DND-41 (cell line): ENCODE measurements at regions not wholly inside any gene's neighbourhood (a gene's known extent, or its start where the extent isn't known, plus 50 kb on each side); places are given as distances from the start of the nearest gene placed in this dataset.
"Not testable (repeated sequence)": the region's sequence is repeated elsewhere in the genome, so short reads cannot be mapped to it uniquely, and the experiment has no call there.

Source experiments
- ATAC-seq: fragments of 200-7000 bp; cut with Tn5 transposase; 3 replicates; pipeline ENCODE4 v1.9.1; 2021; ENCODE audit warnings: low read depth; ENCODE audit not compliant: insufficient read depth
- DNase-seq: peaks from one replicate; pipeline ENCODE4 v3.0.0-alpha.2; 2020
- H2AFZ ChIP-seq: 2 replicates; pipeline ENCODE4 v1.6.0; 2012; ENCODE audit warnings: low read depth, low read length
- H3K27ac ChIP-seq: 2 replicates; pipeline ENCODE4 v1.5.1; 2012; ENCODE audit warnings: low read length, inconsistent platforms
- H3K27me3 ChIP-seq: fragments of 200-600 bp; sonication (generic); 2 replicates; pipeline ENCODE4 v1.6.0; 2012; ENCODE audit warnings: low read length, mild to moderate bottlenecking, inconsistent platforms; ENCODE audit not compliant: insufficient read depth, poor library complexity
- H3K36me3 ChIP-seq: 2 replicates; pipeline ENCODE4 v1.5.1; 2012; ENCODE audit warnings: low read length, inconsistent platforms; ENCODE audit not compliant: insufficient read depth
- H3K4me1 ChIP-seq: 2 replicates; pipeline ENCODE4 v1.5.1; 2012; ENCODE audit warnings: mild to moderate bottlenecking, low read length; ENCODE audit not compliant: insufficient read depth
- H3K4me2 ChIP-seq: 2 replicates; pipeline ENCODE4 v1.6.0; 2012; ENCODE audit warnings: mild to moderate bottlenecking, moderate library complexity, low read length, inconsistent platforms; ENCODE audit not compliant: insufficient read depth
- H3K4me3 ChIP-seq, 2 experiments: fragments of 200-600 bp in 1 of 2; shearing (Covaris generic) in 1 of 2; 2 replicates each; pipeline ENCODE4 v1.5.1; 2012 to 2016; ENCODE audit warnings: inconsistent platforms in 2 of 2, low read length in 2 of 2, mild to moderate bottlenecking in 2 of 2, low read depth in 1 of 2, moderate library complexity in 1 of 2
- H3K79me2 ChIP-seq: 2 replicates; pipeline ENCODE4 v1.6.0; 2012; ENCODE audit warnings: low read length, inconsistent platforms; ENCODE audit not compliant: insufficient read depth
- H3K9ac ChIP-seq: 2 replicates; pipeline ENCODE4 v1.6.0; 2012; ENCODE audit warnings: low read depth, mild to moderate bottlenecking, inconsistent platforms, low read length, moderate library complexity
- H3K9me3 ChIP-seq: 2 replicates; pipeline ENCODE4 v1.5.1; 2012; ENCODE audit warnings: low read length, moderate library complexity, mild to moderate bottlenecking, inconsistent platforms; ENCODE audit not compliant: insufficient read depth, severe bottlenecking
- H4K20me1 ChIP-seq: 2 replicates; pipeline ENCODE4 v1.6.0; 2012; ENCODE audit warnings: low read length; ENCODE audit not compliant: insufficient read depth
- EZH2 ChIP-seq: IDR thresholded peaks from 3 replicates; pipeline ENCODE4 v1.6.1; 2012; ENCODE audit warnings: borderline replicate concordance, low read depth, mild to moderate bottlenecking, moderate library complexity, low read length, inconsistent platforms; ENCODE audit not compliant: severe bottlenecking
- TF ChIP-seq, protein P1 (sequence below): IDR thresholded peaks from 2 replicates; pipeline ENCODE4 v1.5.1; 2012; ENCODE audit warnings: borderline replicate concordance, low read length, moderate library complexity, mild to moderate bottlenecking; ENCODE audit not compliant: poor library complexity, severe bottlenecking; ENCODE audit errors: extremely low read depth

DNA sequence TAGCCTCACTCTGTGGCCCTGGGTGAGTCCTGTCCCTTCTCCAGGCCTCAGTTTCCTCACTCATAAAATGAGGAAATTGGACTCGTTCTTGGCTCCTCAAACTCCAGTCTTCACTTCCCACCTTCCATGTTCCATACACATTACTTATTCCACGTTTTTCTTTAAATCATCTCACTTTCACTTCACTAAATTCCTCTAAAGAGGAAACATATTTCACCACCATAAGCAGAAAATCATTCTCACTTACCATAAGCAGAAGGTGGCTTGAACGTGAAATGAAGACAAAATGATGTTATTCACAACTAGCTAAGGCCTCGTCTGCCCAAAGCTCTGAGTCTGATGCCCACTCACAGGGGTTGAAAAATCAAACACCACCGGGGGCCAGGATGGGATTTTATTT is 278.3 kb downstream of the ADGRD1 start:
- Histone ChIP-seq H3K9me3 (no peaks in the 10 kb centered on the region), H3K79me2 (no peaks in the 10 kb centered on the region), H3K4me2 (no peak overlapping the region), H3K4me3 (no peak overlapping the region), H3K27ac (no peak overlapping the region), H3K4me1 (no peaks in the 10 kb centered on the region), H2AFZ (no peak overlapping the region), H3K36me3 (no peaks in the 10 kb centered on the region), H4K20me1 (no peaks in the 10 kb centered on the region), H3K9ac (no peak overlapping the region), H3K27me3 (peaks cover 6% of the 10 kb centered on the region)
- ATAC-seq (no peak), DNase-seq (no peak)
- TF ChIP-seq, protein P1, sequence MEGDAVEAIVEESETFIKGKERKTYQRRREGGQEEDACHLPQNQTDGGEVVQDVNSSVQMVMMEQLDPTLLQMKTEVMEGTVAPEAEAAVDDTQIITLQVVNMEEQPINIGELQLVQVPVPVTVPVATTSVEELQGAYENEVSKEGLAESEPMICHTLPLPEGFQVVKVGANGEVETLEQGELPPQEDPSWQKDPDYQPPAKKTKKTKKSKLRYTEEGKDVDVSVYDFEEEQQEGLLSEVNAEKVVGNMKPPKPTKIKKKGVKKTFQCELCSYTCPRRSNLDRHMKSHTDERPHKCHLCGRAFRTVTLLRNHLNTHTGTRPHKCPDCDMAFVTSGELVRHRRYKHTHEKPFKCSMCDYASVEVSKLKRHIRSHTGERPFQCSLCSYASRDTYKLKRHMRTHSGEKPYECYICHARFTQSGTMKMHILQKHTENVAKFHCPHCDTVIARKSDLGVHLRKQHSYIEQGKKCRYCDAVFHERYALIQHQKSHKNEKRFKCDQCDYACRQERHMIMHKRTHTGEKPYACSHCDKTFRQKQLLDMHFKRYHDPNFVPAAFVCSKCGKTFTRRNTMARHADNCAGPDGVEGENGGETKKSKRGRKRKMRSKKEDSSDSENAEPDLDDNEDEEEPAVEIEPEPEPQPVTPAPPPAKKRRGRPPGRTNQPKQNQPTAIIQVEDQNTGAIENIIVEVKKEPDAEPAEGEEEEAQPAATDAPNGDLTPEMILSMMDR: no peak
- no peak for TF ChIP-seq EZH2

DNA sequence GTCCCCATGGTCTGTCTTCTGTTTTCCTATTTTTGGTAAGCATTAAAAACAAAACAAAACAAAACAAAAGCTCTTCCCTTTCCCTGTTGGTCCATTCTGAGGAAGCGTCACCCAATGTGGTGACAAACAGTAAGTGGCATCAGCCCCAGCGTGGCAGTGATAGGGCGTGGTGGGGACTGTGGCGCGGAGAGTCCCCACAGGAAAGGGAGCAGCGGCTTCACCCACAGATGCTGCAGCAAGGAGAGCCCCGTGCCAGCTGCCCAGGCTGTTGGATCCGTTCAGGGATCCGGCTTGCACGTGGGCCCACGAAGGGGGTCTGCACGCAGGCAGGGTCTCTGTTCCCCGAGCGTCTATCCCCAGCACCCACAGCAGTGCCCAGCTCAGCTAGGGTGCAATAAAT is 279.2 kb downstream of the ADGRD1 start:
- DNase-seq, H3K4me2 ChIP-seq, H3K4me3 ChIP-seq, H3K9ac ChIP-seq, H3K9me3 ChIP-seq, H4K20me1 ChIP-seq, H2AFZ ChIP-seq, H3K27me3 ChIP-seq, H3K79me2 ChIP-seq, ATAC-seq, H3K4me1 ChIP-seq, H3K27ac ChIP-seq, H3K36me3 ChIP-seq: not testable (repeated sequence)

DNA sequence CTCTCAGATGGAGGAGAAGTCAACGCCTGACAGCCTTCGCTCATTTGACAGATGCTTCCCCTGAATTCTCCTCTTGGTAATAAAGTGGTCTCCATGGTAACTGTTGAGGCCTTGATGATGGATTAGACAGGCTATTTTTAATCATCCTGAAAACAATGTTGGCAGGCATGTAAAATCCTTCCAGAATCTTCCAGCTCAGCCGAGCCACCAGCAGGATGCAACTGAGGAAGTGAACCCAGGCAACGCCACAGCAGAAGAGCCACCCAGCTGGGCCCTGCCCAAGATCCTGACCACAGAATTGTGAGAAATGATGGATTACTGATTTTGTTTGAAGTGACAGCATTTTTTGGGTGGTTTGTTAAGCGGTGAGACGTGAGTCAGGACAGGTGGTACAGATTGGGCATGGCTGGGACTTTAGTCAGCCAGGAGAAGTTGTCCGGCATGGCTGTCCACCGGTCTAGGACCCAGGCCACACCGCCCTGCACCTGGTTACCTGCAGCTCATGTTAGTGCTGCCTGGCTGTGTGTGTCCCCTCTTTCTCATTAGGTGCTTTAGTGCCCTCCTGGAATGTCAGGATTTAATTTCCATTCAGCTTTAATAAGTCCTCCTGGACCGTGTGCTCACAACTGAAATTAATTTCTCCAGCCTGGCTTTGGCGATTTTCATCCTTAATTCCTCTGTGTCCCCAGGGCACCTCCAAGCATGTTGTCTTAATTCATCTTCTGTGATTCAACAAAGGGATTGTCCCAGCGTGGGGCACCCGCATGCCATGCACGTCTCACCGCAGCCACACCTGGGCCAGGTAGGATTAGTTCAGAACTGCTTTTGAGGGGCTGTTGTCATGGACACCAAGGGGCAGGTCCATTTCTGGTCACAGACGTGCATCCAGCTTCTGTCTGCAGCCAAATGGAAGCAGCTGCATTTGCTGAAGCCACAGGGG is 280.4 kb downstream of the ADGRD1 start:
- H3K9me3 ChIP-seq, H3K4me3 ChIP-seq, H3K27me3 ChIP-seq, H3K9ac ChIP-seq, ATAC-seq, H2AFZ ChIP-seq, H3K27ac ChIP-seq, DNase-seq, H3K4me2 ChIP-seq, H3K36me3 ChIP-seq, H3K79me2 ChIP-seq, H3K4me1 ChIP-seq, H4K20me1 ChIP-seq: not testable (repeated sequence)

DNA sequence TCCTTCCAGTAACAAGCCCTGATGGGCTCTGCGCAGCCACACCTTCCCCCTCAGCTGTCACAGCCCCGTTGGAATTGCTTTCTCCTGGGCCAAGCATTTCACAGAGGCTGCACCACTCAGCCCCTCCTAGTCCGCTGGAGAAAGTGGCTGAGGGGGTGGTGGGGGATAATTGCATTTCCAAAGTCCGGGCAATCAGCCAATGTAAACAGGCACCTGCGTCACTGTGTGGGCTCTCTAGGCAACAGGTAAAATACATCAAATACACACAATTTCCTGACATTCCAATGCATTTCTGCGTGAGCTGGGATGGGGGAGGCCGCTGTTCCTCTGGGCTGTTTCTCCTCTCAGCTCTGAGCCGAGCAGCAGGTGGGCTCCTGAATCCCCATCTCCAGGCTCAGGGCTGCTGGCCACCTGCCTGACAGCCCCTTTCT is 281.1 kb downstream of the ADGRD1 start:
- not testable (repeated sequence) for ATAC-seq, DNase-seq, H3K27me3 ChIP-seq, H4K20me1 ChIP-seq, H3K4me1 ChIP-seq, H3K4me3 ChIP-seq, H3K9me3 ChIP-seq, H2AFZ ChIP-seq, H3K36me3 ChIP-seq, H3K27ac ChIP-seq, H3K79me2 ChIP-seq, H3K4me2 ChIP-seq, H3K9ac ChIP-seq

DNA sequence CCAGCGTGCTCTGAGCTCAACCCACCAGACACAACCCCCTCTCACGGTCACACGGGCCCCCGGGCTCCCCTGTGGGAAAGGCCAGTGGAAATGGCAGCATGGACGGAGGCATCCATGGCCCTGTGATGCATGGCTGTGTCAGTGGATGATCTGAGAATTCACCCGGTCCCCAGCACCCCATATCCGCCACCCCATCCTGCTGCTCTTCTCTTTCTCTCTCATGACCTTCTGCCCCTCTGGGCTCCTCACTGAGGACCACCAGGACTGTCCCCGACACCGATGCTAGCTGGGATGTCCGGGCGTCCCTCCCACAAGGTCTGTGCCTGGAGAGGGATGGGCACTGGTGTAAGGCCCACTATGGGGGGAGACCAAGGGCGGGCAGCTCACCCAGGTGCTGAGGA is 282.2 kb downstream of the ADGRD1 start:
- TF ChIP-seq, protein P1: no peak
- TF ChIP-seq EZH2: no peak
- H3K4me3 ChIP-seq: no peak overlapping the region
- no peak for DNase-seq
- no peaks in the 10 kb centered on the region for H3K36me3 ChIP-seq
- no peaks in the 10 kb centered on the region for H4K20me1 ChIP-seq
- no peak overlapping the region for H3K27ac ChIP-seq
- H3K79me2 ChIP-seq: no peaks in the 10 kb centered on the region
- H3K4me1 ChIP-seq: no peaks in the 10 kb centered on the region
- no peak overlapping the region for H3K9ac ChIP-seq
- no peak overlapping the region for H3K4me2 ChIP-seq
- H2AFZ ChIP-seq: no peak overlapping the region
- ATAC-seq: no peak
- H3K9me3 ChIP-seq: no peaks in the 10 kb centered on the region
- H3K27me3 ChIP-seq: no peaks in the 10 kb centered on the region
